Nucleus accumbens (tissue), 56 donors: ENCODE measurements at regions not wholly inside any gene's neighbourhood (a gene's known extent, or its start where the extent isn't known, plus 50 kb on each side); places are given as distances from the start of the nearest gene placed in this dataset.

ENCODE experiments used
- DNase-seq, 56 donors: peaks; one replicate each; lab custom pipeline; 2025; lab: John Stamatoyannopoulos, UW

DNA sequence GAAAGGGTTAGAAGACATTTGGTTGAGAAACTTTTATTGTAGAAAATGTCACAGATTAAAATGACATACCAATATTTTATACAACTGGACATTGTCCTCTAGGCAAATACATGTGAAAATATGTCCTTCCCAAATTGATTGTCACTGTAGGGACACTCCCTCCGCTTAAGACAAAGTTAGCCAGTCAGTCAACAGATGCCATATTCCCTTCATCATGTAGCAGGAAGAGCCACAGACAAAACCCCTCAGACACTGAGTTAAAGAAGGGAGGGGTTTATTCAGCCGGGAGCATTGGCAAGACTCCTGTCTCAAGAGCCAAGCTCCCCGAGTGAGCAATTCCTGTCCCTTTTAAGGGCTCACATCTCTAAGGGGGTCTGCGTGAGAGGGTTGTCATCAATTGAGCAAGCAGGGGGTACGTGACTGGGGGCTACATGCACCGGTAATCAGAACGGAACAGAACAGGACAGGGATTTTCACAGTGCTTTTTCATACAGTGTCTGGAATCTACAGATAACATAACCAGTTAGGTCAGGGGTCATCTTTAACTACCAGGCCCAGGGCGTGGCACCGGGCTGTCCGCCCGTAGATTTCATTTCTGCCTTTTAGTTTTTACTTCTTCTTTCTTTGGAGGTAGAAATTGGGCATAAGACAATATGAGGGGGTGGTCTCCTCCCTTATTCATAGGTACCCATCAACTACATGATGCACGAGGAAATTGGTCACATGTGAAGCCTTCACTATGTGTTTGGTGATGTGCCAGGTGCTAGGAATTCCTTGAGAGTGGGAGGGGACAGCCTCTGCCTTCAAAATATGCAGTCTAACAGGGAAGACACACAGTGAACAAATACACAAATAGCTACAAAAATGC lies 155.7 kb upstream of the CDYL start:
- DNase-seq, result no peak

- DNase-seq, result no peak
Measured at GRCh38 chr6:4616311-4616710, 159.9 kb upstream of the CDYL start.

DNA sequence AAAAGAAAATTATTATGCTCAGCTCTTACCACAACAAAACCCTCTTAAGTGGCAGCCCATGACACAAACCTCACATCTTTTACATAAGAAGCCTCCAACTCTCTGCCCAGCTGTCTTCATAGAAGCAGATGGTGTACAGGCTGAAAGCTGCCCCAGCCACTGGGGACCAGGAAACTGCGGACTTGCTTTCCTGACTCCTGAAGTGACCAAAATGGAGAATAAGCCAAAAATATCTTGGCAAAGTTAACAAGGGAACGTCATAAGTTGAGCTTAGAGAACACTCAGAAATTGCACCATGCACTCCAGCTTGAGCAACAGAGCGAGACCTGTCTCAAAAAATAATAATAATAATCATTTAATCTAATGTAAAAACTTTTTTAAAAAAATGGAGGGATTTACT lies 160.3 kb upstream of the CDYL start:
- DNase-seq, result no peak

GRCh38 chr6:4615231-4615630 lies 161.0 kb upstream of the CDYL start:
- no peak for DNase-seq

DNA sequence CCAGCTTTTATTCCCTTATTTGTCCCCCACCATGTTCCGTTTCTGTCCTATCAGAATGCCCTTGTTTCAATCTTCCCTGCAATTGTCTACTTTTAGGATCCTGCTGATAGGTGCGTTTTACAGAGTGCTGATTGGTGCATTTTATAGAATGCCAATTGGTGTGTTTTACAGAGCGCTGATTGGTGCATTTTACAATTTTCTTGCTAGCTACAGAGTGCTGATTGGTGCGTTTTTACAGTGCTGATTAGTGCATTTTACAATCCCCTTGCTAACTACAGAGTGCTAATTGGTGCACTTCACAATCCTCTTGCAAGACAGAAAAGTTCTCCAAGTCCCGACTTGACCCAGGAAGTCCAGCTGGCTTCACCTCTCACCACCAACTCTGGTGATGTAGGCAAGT lies 161.6 kb upstream of the CDYL start:
- DNase-seq, result no peak

- no peak for DNase-seq
Measured at GRCh38 chr6:4613795-4614194, 162.4 kb upstream of the CDYL start.

GRCh38 chr6:4613381-4613780 lies 162.8 kb upstream of the CDYL start:
- DNase-seq, result no peak

GRCh38 chr6:4612636-4613171 lies 163.5 kb upstream of the CDYL start:
- DNase-seq, result no peak

DNA sequence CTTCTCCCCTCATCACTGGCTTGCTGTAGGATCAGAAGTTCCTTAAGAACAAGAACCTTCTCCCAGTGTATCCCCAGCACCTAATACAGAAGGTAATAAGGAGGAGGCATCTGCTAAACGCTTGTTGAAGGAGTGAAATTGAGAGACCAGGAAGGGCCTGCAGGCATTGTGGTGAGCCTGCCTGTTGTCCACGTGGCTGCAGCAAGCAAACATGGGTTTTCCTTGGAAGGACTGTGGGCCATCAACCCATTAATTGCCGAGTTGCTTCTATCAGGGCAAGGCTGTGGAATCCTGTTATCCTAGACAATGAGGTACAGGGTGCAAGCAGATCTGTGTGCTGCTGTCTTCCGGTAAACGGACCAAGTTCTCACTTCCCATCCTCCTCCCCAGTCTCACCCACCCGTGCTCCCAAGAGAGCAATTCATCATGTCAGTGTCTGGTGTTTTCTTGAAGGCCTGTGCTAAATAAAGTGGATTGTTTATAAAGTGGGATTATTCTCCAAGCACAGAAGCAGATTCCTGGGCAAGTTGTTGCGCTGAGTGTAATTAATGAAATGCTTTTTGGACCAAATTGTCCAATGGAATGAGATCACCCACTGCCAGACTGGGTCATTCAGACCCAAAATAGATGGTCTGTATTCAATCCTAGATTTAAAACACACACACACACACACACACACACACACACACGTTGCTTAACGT lies 164.6 kb upstream of the CDYL start:
- no peak for DNase-seq

GRCh38 chr6:4610256-4610655 lies 165.9 kb upstream of the CDYL start:
- peak in 6 of 56 donors; percentile 2 to 53 (median 9) for DNase-seq

DNA sequence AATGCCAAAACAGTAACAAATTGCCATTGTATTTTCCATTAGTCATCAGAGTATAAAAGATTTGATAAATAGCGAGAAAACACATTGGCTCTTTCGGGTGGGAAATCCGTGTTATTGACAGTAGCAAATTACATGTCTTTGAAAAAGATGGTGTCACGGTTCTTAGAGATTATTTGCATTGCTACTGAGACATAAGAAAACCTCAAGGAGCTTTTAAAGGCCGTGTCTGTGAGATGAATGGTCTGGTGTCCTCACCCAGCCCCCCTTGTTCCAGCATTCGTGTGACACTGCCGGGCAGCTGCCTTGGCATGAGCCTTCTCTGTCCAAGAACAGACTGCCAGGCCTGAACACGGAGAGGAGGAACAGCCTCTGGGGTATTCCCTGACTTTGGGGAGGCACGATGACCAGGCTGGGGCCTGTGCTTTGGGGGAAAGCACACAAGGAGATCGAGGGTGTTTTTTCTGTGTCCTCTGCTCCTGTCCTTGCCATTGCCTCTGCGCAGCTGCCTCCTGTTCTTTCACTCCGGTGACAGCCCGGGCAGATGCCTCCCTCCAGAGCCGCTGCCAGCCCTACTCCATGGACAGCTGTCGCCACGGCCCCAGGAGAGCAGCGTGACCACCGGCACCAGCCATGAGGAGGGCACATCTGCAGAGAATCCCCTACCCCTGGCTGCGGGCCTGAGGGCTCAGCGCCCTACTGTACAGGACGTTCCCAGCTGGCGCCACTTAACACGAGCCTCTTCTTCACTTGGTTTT lies 167.7 kb upstream of the CDYL start:
- peak in 55 of 56 donors; percentile 12 to 92 (median 78) for DNase-seq

- DNase-seq, result peak in 1 of 56 donors; percentile 9
Measured at GRCh38 chr6:4607793-4608192, 168.4 kb upstream of the CDYL start.

DNA sequence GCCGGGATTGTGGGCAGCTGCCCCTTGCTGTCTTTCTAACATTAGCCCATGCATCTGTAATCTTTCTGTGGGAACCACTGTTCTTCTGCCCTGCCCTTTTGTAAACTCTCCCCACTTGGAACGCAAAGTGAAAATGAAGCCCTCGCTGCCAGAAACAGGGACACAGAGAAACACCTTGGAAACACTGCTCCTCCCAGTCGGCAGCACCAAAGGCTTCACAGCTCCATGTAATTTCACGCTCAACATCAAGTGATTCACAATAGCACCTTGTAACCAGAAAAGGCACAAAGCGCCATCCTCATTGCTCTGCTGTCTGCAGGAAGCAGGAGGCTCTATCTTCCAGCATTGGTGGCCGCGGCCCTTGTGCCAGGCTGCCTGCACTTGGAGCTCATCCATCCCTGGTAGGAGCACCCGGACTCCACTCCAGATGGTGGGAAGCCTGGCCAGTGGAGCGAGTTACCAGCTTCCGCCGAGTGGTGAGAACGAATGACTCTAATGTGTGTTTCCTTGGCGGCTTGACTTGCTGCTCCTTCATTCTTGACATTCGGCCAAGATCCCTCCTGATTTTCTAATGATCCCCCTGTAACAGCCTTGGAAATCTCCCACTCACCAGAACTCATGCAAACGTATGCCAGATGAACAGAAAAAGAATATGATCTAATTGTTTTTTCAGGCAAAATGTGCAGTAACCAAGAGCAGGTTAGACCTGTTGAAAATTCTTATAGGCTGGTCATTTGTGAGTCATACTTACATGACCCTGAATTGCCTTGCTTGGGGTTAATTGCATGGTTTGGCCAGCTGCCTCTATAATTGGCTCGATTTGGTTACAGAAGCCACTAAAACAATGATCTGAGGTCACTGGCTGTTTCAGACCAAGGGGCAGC lies 169.1 kb upstream of the CDYL start:
- peak in 51 of 56 donors; percentile 15 to 76 (median 47) for DNase-seq

DNA sequence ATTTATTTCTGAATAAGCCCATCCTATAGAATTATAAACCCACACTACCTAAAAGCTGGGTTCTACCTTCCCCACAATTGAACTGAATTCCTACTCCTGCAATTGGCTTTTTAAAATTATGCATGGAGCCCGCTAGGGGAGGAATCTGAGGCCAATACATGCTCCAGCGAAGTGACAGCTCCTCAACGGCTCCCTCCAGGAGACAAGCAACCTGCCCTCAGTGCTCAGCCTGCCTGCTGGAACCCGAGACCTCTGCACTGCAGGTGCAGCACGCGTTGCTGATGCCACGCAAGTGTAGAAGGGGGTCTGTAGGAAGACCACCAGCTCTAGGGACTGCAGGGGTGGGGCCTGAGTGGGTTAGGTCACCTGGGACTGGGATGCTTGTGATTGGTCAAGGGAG lies 170.2 kb upstream of the CDYL start:
- no peak for DNase-seq

- no peak for DNase-seq
Measured at GRCh38 chr6:4603856-4604369, 172.3 kb upstream of the CDYL start.

- no peak for DNase-seq
Measured at GRCh38 chr6:4603291-4603690, 172.9 kb upstream of the CDYL start.

DNA sequence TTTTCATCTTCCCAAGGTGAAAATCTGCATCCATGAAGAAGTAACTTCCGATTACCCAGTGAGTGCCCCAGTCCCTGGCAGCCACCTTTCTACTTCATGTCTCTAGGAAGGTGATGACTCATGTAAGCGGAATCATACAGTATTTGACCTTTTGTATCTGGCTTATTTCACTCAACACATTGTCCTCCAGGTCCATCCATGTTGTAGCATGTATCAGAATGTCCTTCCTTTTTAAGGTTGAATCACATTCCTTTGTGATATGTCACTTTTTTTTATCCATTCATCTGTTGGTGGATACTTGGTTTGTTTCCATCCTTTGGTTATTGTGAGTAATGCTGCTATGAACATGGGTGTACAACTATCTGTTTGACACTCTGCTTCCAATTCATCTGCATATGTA lies 176.3 kb upstream of the CDYL start:
- no peak for DNase-seq

DNA sequence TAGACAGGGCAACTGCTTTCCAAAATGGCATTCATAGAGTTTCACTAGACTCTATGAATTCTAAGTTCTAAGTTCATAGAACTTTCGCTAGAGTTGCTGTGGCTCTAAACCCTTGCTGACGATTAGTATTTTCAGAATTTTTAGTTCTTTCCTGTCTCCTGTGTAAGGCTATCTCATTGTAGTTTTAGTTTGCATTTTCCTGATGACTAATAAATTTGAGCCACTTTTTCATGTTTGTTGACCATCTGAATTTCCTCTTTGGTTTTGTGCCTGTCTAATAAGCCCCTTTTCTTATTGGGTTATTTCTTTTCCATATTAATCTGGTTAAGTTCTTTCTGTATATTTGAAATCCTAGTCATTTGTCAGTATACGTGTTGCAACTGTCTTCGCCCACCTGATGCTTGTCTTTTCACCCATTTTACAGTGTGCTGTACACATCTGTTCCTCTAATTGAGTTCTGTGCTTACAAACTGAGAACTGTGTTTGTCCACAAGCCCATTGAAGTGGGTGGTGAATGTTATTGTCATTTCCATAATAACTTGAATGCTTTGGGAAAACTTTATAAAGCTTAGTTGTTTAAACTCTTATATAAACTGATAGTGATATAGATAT lies 177.7 kb upstream of the CDYL start:
- DNase-seq, result no peak

DNA sequence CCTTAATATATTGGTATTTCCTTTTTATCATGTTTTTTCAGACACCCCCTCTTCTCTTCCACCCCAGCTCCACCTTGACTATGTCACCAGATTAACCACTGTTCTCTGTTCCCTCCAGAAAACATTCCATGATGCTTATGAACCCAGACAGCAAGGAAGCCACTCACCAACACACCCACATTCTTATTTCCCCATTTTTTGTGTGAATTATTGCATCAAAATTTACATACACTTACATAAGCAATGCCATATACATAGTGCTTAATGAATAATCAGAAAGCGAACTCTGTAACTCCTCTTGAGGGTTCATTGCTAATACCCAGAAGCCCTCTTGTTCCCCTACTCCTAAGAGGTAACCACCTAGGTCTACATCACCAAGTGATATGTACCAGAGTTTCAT lies 182.3 kb upstream of the CDYL start:
- no peak for DNase-seq
